ENCODE measurements at regions not wholly inside any gene's neighbourhood (a gene's known extent, or its start where the extent isn't known, plus 50 kb on each side); places are given as distances from the start of the nearest gene placed in this dataset.

DNA sequence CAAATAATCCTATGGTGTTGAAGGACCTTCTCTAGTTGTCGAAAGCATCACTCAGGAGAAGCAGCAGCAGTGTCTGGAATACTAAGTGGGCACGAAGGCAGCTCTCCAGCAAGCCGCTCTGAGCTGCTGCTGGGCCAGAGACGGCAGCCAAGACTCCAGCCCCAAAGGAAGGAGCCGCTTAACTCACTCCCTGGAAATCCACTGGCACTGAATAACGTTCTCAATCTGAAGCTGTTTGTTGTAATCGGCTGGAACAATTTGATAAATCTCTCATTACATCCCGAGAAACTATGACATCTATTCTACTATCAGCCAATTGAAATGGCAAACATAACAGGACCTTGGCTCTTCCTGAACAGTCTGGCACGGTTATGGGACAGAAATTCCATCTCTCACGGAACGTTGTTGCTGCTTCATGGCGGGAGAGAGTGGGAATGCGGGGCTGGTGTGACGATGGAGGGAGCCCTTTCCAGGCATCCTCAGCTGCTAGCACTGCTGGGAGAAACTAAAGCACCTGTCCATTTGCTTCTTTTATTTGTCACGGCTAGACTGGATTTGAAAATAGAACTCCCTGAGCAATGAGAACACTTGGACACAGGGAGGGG is 331.5 kb upstream of the RNF32 start:
- no peak for DNase-seq (ENCODE audit: low read depth in 2 of 2)

DNA sequence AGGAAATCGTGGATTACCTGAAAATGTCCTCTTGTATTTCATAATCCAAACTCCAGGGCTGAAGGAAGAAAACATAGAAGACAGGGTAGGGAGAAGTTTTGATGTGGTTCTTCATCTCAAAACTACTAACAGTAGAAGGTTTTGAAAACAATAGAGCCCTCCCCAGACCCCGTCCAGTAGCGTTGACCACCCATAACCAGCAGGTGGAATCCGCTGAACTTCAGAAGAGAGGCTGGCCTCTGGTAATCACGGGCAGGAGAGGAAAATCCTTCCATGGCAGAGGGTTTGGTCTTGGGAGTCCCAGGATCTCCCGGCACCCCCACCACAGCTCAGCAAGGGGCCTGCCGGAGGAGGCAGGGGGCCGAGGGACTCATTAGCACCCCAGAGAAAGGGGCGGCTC is 333.4 kb upstream of the RNF32 start:
- DNase-seq (ENCODE audit: low read depth in 2 of 2) = no peak

DNA sequence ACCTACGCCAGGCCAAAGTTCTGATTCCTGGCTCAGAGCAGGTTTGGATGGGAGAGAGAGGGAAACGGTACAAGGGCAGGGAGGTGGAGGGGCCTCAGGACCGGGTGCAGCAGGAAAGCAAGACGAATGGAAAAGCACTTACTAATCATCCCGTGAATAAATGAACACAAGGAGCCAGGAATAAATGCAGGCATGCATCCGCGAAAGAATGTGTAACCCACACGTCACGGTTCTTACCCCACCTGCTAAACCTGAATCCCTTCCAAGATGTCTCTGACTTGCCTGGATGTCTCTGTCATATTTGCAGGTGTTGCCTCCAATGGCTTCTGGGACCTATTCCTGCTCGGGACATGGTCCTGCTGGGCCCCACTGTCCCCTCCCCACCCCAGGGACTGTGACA is 335.2 kb upstream of the RNF32 start:
- DNase-seq (ENCODE audit: low read depth in 2 of 2) = no peak

DNA sequence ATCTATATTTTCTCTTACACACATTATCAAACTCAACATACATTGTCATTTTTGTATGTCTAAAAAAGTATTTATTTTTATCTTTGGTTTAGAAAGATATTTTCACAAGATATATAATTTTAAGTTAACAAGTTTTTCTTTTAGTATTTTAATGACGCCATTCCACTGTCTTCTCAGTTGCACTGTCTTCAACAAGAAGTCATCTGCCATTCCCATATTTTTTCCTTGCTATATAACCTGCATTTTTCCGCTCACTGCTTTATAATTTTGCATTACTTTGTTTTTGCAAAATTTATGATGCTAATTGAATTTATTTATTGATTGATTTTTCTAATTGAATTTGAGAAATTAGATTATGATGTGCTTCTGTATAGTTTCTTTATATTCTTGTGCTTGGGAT is 357.8 kb upstream of the RNF32 start:
- no peak for DNase-seq (ENCODE audit: low read depth in 2 of 2)

DNA sequence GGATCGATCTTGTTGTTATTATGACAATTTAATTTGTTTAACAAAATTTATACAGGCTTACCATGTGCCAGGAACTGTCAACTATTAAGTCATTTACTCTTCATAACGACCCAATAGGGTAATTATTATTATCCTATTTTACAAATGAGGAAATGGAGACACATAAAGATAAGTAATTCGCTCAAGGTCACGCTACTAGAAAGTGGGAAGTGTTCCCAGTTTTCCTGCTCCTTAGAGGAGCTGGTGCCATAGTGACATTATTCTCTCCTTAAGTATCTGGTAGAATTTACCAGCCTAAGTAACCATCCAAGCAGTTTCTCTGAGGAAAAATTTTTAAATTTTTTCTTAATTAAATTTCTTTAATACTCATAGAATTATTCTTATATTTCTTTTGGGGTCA is 360.9 kb upstream of the RNF32 start:
- no peak for DNase-seq (ENCODE audit: low read depth in 2 of 2)

DNA sequence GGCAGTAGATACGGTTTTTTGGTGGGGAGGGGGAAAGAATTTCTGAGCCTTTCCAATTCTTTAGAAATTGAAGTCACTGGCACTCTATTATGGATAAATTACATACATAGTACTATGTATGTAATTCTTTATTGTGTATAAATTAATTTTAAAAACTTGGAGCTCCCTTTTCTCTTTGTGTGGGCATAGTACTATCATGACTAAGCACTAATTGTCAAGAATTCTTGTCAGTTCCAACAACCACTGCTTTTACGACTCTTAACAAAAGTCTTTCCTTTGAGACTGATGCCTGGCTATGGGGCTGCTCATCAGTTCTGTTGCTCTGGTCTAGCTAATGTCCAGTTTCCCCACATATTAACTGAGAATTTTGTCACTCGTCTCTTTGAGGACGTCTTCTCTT is 365.3 kb upstream of the RNF32 start:
- DNase-seq (ENCODE audit: low read depth in 2 of 2) = no peak

DNA sequence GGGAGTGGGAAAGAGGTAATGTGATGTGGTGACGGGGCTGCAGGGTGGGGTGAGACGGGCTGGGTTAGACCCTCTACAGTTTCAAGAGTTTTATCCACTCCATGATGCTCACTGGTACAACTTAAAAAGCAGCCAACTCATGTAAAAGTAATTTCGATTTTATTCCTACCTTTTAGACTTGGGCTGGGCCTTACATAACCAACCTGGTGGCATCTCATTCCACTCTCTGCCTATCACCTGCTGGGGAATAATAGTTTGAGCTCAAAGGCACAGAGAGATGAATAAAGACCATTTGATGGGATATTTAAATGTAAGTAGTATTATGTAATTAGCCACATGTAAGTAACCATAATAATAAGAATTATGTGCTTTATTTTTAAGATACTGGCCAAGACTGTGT is 366.0 kb upstream of the RNF32 start:
- DNase-seq (ENCODE audit: low read depth in 2 of 2) = no peak

DNA sequence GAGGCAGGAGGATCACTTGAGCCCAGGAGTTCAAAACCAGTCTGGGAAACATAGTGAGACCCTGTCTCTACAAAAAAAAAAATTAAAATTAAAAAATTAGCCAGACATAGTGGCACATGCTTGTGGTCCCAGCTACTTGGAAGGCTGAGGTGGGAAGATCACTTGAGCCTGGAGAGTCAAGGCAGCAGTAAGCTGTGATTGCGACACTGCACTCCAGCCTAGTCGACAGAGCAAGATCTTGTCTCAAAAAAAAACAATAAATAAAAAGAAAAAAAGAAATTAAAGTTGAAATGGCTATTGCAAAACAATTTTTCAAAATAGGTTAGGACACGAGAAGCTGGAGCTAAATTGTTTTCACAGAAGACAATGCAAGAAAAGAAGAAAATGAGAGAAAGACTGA is 379.0 kb upstream of the RNF32 start:
- no peak for DNase-seq (ENCODE audit: low read depth in 2 of 2)

DNA sequence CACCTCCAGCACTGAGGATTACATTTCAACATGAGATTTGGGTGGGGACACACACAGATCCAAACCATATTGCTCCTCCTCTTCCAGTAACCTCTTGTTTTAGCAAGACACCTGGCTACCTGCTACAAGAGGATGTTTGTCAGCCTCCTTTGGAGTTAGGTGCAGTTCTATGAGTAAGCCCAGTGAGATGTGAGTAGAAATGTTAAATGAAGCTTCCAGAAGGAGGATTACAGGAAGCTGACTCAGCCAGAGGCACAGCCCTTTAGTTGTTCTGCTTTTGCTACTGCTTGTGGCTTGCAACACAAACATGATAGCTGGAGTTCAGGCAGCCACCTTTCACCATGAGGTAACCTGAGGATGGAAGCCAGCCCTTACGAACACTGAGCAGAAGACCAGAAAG is 382.7 kb upstream of the RNF32 start:
- no peak for DNase-seq (ENCODE audit: low read depth in 2 of 2)

DNA sequence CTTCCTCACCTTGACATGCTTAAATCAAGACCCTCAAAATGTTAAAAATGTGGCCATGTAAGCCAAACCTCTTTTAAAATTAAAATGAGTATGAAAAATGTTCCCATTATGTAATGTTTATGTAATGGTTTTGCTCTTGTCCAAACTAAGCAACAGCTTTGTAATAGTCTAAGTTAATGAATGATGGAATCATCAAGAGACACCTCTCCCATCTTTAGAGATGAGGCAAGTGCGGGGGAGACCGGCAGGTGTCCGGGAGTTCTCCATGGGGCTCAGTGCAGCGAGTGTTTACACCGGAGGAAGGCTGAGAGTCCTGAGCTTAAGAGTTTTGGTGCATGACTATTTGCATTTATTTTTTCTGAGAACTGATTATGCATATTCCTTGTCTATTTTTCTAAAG is 384.9 kb upstream of the RNF32 start:
- DNase-seq (ENCODE audit: low read depth in 2 of 2) = no peak

DNA sequence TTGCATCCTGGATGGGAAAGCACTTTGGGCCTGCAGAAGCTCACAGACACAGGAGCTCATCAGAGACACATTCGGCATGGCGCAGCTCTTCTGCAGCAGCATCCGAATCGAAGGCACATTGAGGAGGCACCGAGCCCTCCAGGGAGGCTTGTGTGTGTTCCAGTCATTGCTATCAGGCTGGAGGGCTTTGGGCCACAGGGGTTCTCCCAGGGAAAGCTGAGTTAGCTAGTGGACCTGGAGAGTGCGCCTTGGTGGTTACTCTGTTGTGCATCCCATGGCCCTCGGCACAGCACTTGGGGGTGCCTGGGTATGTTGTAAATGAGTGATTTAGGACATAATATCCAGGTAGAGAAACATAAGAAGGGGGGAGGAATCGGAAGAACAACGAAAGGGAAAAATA is 388.7 kb upstream of the RNF32 start:
- no peak for DNase-seq (ENCODE audit: low read depth in 2 of 2)

DNA sequence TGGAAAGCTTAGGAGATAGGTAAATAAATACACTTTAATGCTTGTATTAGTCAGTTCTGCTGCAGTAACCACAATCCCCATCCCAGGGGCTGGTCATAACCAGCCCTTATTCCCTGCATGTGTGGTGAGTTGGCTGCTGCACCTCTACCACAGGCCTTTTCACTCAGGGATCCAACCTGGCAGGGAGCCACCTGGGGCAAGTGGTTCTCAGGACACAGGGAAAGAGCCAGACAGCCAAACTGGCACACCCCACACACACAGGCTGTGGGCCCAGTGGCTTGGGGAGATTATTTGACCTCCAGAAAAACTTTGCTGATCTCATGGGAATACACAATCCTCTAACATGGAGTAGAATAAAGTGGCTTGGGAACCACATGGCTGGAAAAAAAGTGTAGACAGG is 400.0 kb upstream of the RNF32 start:
- DNase-seq (ENCODE audit: low read depth in 2 of 2) = no peak

DNA sequence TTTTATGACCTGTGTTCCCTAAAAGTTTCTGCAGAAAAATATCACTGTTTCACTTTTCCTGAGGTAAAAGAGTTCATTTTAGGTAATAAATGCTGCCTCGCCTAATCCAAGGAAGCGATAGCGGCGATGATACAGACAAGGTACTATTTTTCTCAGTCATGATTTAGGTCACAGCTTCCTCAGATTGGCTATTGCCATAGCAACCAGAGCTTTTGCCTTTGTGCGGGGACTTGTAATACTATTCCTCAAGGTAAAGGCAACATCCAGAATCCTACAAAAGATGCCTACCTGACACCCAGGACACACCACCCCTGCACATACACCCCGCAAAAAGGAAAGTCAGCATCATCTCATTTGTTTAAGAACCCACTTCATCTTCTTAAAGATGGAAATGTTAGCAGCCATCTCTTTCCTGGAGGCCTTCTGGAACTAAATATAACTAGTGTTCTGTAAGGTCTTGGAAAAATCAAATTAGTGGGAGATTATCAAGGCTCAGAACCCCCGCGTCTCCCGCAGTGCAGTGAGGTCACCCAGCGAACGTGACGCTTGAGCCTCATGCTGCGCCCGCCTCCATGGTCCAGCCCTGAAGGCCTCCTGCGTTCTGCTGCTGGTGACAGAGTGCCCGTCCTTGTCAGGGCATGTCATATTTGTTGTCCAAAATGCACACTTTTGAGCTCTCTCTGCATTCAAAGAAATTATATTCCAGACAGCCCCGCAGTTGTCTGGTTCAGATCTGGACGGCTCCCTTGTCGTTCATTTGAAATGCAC is 402.0 kb upstream of the RNF32 start:
- DNase-seq (ENCODE audit: low read depth in 2 of 2) = no peak

DNA sequence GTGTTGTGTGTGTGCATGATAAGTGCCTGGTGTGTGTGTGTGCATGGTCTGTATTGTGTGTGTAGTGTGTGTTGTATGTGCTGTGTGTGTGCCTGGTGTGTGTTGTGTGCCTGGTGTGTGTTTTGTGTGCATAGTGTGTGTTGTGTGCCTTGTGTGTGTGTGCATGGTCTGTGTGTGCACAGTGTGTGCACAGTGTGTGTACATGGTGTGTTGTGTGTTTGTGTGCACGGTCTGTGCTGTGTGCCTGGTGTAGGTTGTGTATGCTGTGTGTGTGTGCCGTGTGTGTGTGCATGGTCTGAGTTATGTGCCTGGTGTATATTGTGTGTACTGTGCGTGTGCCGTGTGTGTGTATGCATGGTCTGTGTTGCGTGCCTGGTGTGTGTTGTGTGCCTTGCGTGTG is 403.0 kb upstream of the RNF32 start:
- DNase-seq (ENCODE audit: low read depth in 2 of 2) = no peak

DNA sequence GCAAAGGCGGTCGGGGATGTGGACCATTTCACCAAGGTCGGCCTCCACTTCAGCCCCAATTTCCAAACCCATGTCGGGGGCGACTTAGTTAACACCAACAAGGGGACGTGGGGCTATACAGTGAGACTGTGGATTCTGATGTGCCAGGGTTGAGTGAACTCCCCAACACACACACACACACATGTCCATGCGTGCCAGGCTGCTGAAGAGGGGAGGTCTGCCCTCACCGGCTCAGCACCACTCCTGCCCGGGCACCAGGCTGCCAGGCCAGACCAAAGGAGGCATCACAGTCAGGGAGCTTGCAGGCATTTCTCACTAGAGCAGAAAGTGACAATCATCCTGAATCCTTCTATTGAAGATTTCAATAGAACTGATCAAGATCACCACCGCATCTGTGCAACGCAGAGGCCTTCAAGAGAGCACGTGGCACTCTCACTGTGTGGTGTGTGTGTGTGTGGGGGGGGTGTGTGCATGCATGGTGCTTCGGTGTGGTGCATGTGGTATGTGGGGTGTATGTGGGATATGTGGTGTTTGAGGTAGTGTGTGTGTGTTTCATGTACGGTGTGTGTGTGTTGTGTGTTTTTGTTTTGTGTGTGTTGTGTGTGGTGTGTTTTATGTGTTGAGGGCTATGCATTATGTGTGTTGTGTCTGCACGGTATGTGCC is 403.5 kb upstream of the RNF32 start:
- no peak for DNase-seq (ENCODE audit: low read depth in 2 of 2)

DNA sequence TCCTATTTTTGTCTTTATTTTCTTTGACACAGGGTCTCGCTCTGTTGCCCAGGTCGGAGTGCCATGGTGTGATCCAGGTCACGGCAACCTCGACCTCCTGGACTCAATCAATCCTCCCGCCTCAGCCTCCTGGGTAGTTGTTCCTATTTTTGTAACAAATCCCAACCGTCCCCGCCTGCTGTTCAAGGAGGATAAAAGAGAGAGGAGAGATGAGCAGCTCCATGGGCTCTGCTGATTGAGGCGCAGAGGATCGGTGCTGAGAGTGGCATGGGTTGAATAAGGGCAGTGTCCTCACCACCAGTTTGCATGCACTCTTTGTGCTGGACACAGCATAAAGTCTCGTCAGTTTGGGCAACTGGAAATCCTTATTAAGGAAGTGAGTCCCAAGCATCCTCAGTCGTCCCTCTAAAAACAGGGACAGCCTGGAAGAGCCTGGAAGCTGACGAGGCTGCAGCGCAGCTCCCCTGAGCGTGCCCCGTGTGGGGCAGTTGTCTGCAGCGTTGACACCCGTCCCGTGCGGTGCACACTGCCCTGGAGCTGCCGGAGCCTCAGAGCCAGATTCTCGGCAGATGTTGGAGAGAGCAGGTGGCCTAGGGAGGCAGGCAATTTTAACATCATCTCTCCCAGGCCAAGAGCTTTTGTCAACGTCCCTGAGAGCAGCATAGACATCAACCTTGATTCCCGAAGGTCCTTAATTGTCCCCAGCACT is 404.2 kb upstream of the RNF32 start:
- DNase-seq (ENCODE audit: low read depth in 2 of 2) = no peak

DNA sequence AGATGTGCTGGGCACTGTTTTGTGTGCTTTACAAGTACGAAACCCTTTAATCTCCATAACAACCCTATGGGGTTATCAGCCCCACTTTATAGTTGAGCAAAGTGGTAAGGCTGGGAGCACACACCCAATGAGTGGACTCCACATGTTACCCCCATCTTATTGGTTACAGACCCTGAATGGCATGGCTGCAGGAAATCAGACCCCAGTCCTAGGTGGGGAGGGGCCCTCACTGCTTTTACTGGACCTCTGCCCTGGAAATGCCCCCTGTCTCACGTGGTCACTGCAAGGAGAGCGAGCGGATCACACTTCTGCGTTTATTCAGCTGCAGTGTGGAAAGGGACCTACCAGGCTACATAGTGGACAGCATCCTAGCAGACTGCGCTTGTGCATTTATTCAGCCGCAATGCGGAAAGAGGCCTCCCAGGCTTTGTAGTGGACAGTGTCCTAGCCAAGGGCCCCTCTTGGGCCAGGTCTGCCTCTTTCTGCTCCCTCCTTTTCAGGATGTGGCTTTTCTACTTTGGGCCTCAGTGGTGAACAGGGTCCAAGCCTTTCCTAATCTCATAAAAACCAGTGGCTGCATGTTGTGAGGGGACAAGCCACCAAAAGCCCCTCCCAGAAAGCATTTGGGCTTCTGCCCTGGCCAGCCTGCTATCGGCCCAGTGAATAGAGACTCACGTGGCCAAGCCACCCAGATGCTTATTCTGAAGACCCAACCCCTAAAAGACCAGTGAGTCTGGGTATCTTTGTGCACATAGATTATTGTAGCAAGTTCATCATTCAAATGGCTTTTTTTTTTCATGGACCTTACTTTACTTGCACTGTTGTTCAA is 405.7 kb upstream of the RNF32 start:
- DNase-seq (ENCODE audit: low read depth in 2 of 2) = no peak

DNA sequence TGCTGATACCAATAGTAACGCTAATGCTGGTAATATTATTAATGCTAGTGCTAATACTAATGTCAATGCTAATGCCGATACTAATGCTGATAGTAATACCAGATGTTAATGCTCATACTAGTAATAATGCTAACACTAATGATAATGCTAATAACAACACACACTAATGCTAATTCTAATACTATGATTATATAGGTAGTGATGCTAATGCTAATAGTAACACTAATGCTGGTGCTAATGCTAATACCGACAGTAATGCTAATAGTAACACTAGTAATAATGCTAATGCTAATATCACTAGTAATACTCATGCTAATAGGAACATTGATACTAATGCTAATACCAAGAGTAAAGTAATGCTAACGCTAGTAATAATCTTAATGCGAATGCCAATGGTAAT is 406.4 kb upstream of the RNF32 start:
- no peak for DNase-seq (ENCODE audit: low read depth in 2 of 2)

DNA sequence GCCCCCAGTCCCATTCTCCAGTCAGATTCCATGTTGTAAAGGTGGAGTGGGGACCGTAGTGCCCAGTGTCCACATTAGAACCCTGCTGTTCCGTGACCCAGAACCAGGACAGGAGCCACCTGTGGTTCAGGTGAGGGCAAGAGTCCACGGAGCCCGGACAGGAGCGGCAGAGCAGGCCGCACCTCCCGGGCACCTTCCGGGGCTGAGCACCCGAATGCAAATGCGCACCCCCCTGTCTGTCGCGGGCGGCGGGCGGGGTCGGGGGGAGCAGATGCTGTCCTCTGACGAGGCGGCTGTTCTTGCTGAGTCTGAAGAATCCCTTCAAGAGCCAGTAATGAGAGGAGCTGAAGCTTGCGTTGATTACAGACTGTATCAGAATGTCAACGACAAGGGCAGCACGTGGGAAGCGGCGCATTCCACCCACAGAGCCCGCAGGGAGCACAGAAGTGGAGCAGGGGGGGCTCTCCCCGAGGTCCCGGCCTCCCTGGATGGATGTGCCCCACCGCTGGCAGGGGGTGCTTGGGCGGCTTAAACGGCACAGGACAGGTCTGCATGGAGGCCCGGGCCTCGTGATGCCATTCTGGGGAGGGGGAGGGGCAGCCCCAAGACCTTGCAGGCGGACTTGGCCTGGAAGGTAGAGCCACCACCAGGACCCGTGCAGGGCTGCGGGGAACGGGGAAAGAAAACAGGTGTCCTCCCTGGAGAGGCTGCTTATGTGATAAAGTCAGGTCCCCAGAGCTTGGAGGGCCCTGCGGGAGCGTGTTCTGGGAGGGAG is 407.5 kb upstream of the RNF32 start:
- no peak for DNase-seq (ENCODE audit: low read depth in 2 of 2)

DNA sequence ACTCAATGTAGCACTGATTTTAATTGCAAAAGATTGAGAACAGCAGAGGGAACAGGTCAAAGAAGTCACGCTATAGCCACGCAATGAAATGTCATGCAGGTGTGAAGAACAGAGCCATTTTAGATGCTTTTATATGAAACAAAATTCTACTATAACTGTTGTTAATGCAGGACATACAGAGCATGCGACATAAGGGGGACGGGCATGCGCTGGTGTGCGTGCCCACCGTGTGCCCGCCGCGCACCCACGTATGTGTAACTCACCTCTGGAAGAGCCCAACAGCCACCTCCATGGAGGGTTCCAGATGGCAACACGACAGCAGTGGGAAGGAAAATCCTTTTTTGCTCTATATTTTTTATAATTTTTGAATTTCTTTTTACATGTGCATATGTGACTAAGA is 410.0 kb upstream of the RNF32 start:
- no peak for DNase-seq (ENCODE audit: low read depth in 2 of 2)

DNA sequence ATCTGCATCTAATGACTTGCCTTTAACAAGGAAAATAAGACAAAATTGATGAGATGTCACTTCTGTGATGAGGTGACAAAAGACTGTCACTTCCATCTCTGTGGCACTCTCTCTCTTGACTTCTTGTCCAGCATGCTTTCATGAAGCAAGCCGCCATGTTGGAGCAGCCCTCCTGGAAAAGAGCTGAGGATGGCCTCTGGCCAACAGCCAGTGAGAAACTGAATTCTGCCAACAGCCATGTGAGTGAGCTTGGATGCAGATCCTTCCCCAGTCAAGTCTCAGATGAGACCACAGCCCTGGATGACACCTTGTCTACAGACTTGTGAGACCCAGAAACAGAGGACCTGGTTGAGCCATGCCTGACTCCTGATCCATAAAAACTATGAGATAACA is 412.6 kb upstream of the SHH start:
- no peak for DNase-seq (ENCODE audit: low read depth in 2 of 2)
